Adipocyte (in vitro differentiated cells): ENCODE measurements at regions not wholly inside any gene's neighbourhood (a gene's known extent, or its start where the extent isn't known, plus 50 kb on each side); places are given as distances from the start of the nearest gene placed in this dataset.
"Not testable (repeated sequence)": the region's sequence is repeated elsewhere in the genome, so short reads cannot be mapped to it uniquely, and the experiment has no call there.

Experiments
- DNase-seq: peaks from one replicate; pipeline ENCODE4 v3.0.0-alpha.2; 2015; ENCODE audit warnings: low read depth
- H3K27me3 ChIP-seq: replicated peaks from 2 replicates; pipeline ENCODE4 v1.7.0; 2013; ENCODE audit warnings: mild to moderate bottlenecking, low read length, moderate library complexity; ENCODE audit not compliant: control insufficient read depth, insufficient read depth
- H3K36me3 ChIP-seq: 2 replicates; pipeline ENCODE4 v1.7.0; 2013; ENCODE audit warnings: low read length, mild to moderate bottlenecking, moderate library complexity; ENCODE audit not compliant: control insufficient read depth, insufficient read depth, severe bottlenecking
- H3K4me1 ChIP-seq: 2 replicates; pipeline ENCODE4 v1.7.0; 2013; ENCODE audit warnings: mild to moderate bottlenecking, low read length, moderate library complexity; ENCODE audit not compliant: control insufficient read depth, insufficient read depth
- H3K4me3 ChIP-seq: 2 replicates; pipeline ENCODE4 v1.7.0; 2013; ENCODE audit warnings: mild to moderate bottlenecking, low read length, moderate library complexity
- H3K9ac ChIP-seq: 2 replicates; pipeline ENCODE4 v1.7.0; 2013; ENCODE audit warnings: mild to moderate bottlenecking, low read length, moderate library complexity
- H3K9me3 ChIP-seq: 2 replicates; pipeline ENCODE4 v1.7.0; 2013; ENCODE audit warnings: mild to moderate bottlenecking, low read length, moderate library complexity; ENCODE audit not compliant: control insufficient read depth

DNA sequence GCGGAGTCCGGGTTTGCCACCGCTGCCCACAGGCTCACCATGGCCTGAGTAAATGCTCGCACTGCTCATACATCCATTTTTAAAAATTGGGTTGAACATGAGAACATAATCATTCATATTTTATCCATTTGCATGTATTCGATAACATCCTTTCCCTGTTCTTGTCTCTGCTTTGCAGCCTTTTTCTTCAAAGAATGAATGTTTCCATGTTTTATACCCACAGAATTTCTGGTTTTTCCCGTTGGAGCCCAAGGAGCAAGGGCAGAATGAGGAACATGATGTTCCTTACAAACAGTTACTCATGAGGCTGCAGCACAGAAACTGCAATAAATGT is 146.5 kb downstream of the CCDC74A start:
- peaks cover 7% of the 10 kb centered on the region for H3K27me3 ChIP-seq
- DNase-seq: no peak
- H3K4me3 ChIP-seq: peak overlapping the region; percentile 54
- no peaks in the 10 kb centered on the region for H3K36me3 ChIP-seq
- no peak overlapping the region for H3K9ac ChIP-seq
- no peaks in the 10 kb centered on the region for H3K9me3 ChIP-seq
- peaks cover 19% of the 10 kb centered on the region for H3K4me1 ChIP-seq

DNA sequence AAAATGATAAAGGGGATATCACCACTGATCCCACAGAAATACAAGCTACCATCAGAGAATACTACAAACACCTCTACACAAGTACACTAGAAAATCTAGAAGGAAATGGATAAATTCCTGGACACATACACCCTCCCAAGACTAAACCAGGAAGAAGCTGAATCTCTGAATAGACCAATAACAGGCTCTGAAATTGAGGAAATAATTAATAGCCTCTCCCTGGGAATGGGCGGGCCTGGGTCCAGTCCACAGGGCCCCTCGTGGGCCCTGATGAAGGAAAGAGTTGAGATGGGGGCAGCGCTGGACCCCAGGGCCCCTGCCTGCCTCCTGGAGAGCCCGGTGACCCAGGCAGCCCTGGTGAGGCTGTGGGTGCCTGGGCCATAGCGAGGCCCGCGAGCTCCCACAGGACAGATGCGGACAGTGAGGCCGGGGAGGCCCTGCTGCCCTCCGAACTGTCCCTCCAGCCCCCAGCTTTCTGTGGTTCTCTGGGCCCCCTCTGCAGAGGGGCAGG is 154.0 kb downstream of the CCDC74A start:
- not testable (repeated sequence) for H3K36me3 ChIP-seq, H3K9me3 ChIP-seq, H3K27me3 ChIP-seq
- H3K9ac ChIP-seq: peak overlapping the region; percentile 95
- H3K4me3 ChIP-seq: peak overlapping the region; percentile 93
- DNase-seq: peak; percentile 21
- peaks cover 26% of the 10 kb centered on the region for H3K4me1 ChIP-seq

DNA sequence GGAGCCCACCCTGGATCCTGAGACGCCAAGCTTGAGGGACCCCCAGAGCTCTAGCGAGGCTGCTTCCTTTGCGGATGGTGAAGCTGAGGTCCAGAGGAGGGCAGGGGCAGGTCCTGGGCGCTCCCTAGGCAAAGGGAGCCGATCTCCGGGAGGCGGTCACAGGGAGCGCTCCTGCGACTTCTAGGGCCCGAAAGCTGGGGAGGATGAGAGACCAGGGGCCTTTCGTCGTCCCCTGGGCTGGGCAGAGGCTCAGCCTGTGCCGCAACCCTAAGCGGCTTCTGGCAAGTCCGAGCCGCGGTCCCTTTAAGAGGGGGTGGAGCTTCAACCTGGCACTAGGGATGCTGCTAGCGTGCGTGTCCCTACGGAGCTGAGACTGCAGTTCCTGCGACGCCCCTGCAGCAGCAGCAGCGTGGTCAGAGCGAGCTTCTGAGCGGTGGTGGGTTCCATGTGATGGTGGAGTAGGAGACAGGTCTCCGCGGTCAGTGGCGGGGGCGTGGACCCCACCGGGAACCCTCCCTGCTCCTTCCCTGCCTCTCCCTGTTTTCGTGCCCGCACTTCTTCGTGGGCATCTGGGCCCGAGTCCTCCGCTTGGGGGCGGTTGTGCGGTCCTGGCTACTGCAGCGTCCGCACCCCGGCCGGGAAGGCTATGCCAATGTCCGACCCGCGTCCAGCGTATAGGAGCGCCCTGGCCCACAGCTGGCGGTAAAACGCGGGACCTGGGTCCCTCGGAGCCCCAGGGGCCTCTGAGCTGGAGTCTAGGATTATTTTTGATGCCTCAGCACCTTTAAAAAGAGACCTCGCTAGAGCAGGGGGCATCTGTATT is 154.6 kb downstream of the CCDC74A start:
- Histone ChIP-seq H3K27me3 (no peaks in the 10 kb centered on the region), H3K4me1 (peaks cover 31% of the 10 kb centered on the region), H3K36me3 (peaks cover 3% of the 10 kb centered on the region), H3K9me3 (no peaks in the 10 kb centered on the region), H3K9ac (peak overlapping the region; percentile 95), H3K4me3 (peak overlapping the region; percentile 93)
- peak; percentile 90 for DNase-seq

DNA sequence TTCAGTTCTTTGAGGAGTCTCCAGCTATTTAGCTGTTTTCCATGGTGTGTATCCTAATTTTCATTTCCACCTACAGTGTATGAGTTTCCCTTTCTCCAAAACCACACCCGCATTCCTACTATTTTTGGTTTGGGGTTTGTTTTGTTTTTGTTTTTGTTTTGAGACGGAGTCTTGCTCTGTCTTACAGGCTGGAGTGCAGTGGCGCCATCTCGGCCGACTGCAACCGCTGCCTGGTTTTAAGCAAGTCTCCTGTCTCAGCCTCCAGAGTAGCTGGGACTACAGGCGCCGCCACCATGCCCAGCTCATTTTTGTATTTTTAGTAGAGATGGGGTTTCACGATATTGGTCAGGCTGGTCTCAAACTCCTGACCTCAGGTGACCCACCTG is 155.2 kb downstream of the CCDC74A start:
- H3K4me3 ChIP-seq: peak overlapping the region; percentile 93
- peak; percentile 71 for DNase-seq
- not testable (repeated sequence) for H3K27me3 ChIP-seq, H3K36me3 ChIP-seq, H3K9me3 ChIP-seq
- H3K4me1 ChIP-seq: peaks cover 34% of the 10 kb centered on the region
- peak overlapping the region; percentile 95 for H3K9ac ChIP-seq

DNA sequence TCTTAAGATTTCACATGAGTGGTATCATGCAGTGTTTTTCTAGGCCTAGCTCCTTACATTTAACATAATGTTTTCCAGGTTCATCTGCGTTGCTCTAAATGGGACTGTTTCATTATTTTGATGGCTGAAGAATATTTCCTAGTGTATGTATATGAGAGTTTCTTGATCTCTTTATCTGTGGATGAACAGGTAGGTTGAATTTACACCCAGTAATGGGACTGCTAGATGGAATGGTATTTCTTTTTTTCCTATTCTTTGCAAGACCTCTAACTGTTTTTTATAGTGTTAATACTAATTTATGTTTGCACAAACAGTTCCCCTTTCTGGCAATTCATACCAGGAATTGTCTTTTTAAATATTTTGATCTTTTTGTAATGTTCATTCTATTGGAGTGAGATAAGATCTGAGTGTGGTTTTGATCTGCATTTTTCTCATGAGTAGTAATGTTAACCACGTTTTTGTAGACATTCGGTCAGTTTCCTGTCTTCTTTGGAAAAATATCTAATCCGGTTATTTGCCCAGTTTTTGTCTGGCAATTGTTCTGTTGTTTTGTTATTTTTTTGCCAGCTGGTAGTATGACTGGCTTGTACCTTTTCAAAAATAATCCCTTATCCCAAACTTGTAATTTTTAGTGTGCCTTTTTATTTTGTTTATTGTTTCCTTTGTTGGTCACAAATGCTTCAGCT is 157.1 kb downstream of the CCDC74A start:
- DNase-seq: peak; percentile 79
- Histone ChIP-seq H3K4me1 (peaks cover 34% of the 10 kb centered on the region), H3K4me3 (peak overlapping the region; percentile 93), H3K9ac (peak overlapping the region; percentile 95)
- H3K36me3 ChIP-seq, H3K27me3 ChIP-seq, H3K9me3 ChIP-seq: not testable (repeated sequence)

DNA sequence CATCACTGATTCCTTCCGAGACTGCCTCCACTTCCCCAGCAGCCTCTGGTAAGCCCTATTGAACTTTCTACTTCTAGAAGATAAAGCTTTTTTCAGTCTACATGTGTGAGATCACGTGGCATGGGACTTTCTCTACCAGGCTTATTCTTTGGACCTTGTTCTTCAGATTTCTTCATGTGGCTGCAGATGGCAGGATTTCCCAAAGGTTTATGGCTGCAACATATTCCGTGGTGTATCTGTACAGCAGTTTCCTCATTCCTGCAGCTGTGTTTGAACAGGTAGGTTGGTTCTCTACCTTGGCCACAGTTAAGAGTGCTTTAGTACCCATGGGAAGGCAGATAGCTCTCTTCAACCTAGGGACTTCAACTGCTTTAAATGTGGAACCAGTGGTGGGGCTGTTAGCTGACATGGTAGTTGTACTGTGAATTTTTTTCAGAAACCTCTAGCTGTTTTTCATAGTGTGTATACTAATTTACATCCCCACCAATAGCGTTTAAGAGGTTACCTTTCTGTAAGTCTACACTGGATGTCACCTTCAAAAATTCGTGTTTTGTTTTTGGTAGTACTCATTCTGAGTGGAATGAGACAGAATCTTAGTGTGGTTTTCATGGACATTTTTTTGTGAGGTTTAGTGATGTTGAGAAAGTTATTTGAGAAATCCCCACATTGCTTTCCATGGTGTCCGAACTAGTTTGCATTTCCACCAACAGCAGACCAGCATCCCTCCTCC is 158.6 kb downstream of the CCDC74A start:
- H3K4me3 ChIP-seq: peak overlapping the region; percentile 18
- H3K9me3 ChIP-seq, H3K27me3 ChIP-seq, H3K9ac ChIP-seq: not testable (repeated sequence)
- peak; percentile 50 for DNase-seq
- peaks cover 12% of the 10 kb centered on the region for H3K36me3 ChIP-seq
- H3K4me1 ChIP-seq: peaks cover 34% of the 10 kb centered on the region

DNA sequence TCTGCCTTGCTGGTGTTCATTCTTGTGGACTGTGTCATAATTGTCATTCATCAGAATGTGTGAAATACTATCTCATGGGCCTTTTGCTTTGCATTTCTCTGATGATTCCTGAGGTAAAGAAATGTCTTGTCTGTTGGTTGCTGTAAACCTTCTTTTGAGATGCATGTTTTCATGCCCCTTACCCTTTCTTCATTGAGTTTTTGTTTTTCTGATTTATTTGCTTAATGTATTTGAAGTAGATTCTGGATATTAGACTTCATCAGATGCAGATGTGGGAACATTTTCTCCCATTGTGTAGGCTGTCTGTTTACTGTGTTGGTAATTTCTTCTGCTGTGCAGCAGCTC is 159.2 kb downstream of the CCDC74A start:
- not testable (repeated sequence) for H3K9me3 ChIP-seq, H3K27me3 ChIP-seq, H3K4me3 ChIP-seq, H3K9ac ChIP-seq
- peaks cover 18% of the 10 kb centered on the region for H3K36me3 ChIP-seq
- peak; percentile 12 for DNase-seq
- H3K4me1 ChIP-seq: peaks cover 34% of the 10 kb centered on the region

DNA sequence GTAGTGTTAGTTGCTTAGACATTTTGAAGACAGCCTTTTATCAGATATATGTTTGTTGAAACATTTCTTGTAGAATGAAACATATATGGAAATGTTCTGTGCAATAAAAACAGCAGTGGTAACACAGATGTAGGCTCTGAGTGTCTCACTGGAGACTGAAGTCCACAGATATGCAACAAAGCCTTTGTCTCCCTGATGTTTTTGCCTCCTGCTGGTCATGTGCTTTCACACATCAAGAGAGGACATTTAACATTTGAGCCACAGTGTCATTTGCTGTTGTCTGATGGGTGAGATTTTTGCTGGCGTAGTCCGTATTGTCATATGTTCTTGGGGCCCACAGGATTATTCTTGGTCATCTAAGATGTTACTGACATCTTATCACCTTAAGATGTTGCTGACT is 161.4 kb downstream of the CCDC74A start:
- H3K9me3 ChIP-seq, H3K27me3 ChIP-seq, H3K9ac ChIP-seq, H3K4me3 ChIP-seq, DNase-seq: not testable (repeated sequence)
- H3K4me1 ChIP-seq: peaks cover 30% of the 10 kb centered on the region
- H3K36me3 ChIP-seq: peaks cover 21% of the 10 kb centered on the region

DNA sequence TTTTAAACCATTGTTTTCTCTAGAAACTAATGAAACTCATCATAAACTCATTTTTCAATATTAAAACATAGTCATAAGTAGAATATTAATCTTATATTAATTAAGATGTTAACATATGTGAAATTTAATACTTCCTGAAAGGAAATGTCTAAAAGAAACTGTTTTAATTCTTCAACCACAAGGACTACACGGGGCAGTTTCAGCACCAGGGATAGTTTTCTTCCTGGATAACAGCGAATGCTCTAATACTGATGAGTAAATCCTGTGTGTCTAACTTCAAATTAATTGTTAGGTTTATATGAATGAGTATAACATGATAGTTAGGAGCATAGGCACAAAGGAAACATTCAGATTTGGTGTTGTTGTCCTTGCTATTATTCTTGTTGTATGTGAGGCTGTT is 183.6 kb downstream of the CCDC74A start:
- H3K27me3 ChIP-seq, H3K4me3 ChIP-seq, H3K9me3 ChIP-seq, DNase-seq, H3K4me1 ChIP-seq, H3K9ac ChIP-seq, H3K36me3 ChIP-seq: not testable (repeated sequence)

DNA sequence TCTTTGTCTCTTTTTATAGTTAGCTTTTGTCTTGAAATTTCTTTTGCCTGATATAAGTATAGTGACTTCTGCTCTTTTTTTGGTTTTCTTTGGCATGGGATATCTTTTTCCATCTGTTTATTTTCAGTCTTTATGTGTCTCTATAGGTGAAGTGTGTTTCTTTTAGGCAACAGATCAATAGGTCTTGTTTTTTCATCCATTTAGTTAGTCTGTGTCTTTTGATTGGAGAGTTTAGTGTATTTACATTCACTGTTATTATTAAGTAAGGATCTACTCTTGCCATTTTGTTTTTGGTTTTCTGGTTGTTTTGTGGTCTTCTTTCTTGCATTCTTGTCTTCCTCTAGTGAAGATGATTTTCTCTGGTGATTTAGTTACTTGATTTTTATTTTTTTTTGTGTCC is 190.2 kb downstream of the CCDC74A start:
- DNase-seq, H3K27me3 ChIP-seq, H3K36me3 ChIP-seq, H3K4me3 ChIP-seq, H3K9ac ChIP-seq, H3K9me3 ChIP-seq: not testable (repeated sequence)
- H3K4me1 ChIP-seq: peaks cover 12% of the 10 kb centered on the region

DNA sequence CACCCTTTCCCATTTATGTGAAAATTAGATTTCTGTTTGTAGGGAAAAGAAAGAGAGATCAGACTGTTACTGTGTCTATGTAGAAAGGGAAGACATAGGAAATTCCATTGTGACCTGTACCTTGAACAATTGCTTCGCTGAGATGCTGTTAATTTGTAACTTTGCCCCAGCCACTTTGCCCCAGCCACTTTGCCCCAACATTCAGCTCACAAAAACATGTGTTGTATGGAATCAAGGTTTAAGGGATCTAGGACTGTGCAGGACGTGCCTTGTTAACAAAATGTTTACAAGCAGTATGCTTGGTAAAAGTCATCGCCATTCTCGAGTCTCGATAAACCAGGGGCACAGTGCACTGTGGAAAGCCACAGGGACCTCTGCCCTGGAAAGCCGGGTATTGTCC is 193.5 kb downstream of the CCDC74A start:
- H3K4me1 ChIP-seq: peaks cover 12% of the 10 kb centered on the region
- H3K27me3 ChIP-seq, H3K9ac ChIP-seq, H3K36me3 ChIP-seq, H3K9me3 ChIP-seq, H3K4me3 ChIP-seq, DNase-seq: not testable (repeated sequence)
